HL-60 (cell line): ENCODE measurements at regions not wholly inside any gene's neighbourhood (a gene's known extent, or its start where the extent isn't known, plus 50 kb on each side); places are given as distances from the start of the nearest gene placed in this dataset.

Source experiments
- DNase-seq, 2 experiments: peaks; one replicate each; pipeline ENCODE4 v3.0.0-alpha.2; 2010 to 2020; ENCODE audit warnings: low read depth in 1 of 2, low spot score in 1 of 2
- H3K27ac ChIP-seq: fragments of 250-450 bp; sonication (Bioruptor Pico); replicated peaks from 2 replicates; pipeline ENCODE4 v1.5.1; 2020; ENCODE audit warnings: mild to moderate bottlenecking, moderate library complexity
- H3K27me3 ChIP-seq: fragments of 250-450 bp; sonication (Bioruptor Pico); 2 replicates; pipeline ENCODE4 v1.5.1; 2021; ENCODE audit warnings: mild to moderate bottlenecking, moderate library complexity; ENCODE audit not compliant: insufficient read depth, poor library complexity, severe bottlenecking
- H3K4me3 ChIP-seq: replicated peaks from 2 replicates; pipeline ENCODE4 v1.5.1; 2011; ENCODE audit warnings: mild to moderate bottlenecking, control low read depth, low read length; ENCODE audit not compliant: insufficient read depth
- GABPA ChIP-seq: IDR thresholded peaks from 2 replicates; pipeline ENCODE4 v1.6.1; 2012; ENCODE audit warnings: low read depth
- POLR2AphosphoS5 ChIP-seq: IDR thresholded peaks from 2 replicates; pipeline ENCODE4 v1.6.1; 2012; ENCODE audit warnings: low read depth
- SPI1 ChIP-seq: IDR thresholded peaks from 2 replicates; pipeline ENCODE4 v1.6.1; 2012; ENCODE audit warnings: low read depth, mild to moderate bottlenecking, borderline replicate concordance
- TF ChIP-seq, protein P1 (sequence below): IDR thresholded peaks from 2 replicates; pipeline ENCODE4 v1.6.1; 2012; ENCODE audit warnings: low read depth; ENCODE audit not compliant: insufficient replicate concordance
- TF ChIP-seq, protein P2 (sequence below): IDR thresholded peaks from one replicate; pipeline ENCODE4 v1.5.1; 2011; ENCODE audit warnings: low read length, control low read depth, inconsistent platforms; ENCODE audit not compliant: insufficient read depth

DNA sequence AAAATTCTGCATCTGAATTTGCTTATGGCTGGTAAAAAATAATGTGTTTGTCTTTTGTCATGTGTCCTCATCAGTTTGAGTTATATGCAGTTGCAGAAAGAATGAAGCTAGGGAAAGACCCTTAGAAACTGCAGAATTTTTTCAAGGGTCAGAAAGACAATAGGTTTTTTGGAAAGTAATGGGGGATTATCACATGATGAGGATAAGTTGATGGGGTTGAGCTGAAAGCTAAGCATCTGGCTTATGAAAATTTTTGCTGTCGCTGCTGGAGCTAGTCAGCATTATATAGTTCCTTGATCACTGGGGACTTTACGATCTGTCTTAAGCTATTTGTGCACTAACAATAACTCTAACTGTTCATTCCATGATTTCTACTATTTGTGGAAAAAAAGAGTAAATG lies 331.7 kb downstream of the PPARGC1A start:
- DNase-seq, result no peak
- Histone ChIP-seq H3K4me3 (no peak overlapping the region), H3K27me3 (no peaks in the 10 kb centered on the region), H3K27ac (no peak overlapping the region)
- TF ChIP-seq, protein P1, sequence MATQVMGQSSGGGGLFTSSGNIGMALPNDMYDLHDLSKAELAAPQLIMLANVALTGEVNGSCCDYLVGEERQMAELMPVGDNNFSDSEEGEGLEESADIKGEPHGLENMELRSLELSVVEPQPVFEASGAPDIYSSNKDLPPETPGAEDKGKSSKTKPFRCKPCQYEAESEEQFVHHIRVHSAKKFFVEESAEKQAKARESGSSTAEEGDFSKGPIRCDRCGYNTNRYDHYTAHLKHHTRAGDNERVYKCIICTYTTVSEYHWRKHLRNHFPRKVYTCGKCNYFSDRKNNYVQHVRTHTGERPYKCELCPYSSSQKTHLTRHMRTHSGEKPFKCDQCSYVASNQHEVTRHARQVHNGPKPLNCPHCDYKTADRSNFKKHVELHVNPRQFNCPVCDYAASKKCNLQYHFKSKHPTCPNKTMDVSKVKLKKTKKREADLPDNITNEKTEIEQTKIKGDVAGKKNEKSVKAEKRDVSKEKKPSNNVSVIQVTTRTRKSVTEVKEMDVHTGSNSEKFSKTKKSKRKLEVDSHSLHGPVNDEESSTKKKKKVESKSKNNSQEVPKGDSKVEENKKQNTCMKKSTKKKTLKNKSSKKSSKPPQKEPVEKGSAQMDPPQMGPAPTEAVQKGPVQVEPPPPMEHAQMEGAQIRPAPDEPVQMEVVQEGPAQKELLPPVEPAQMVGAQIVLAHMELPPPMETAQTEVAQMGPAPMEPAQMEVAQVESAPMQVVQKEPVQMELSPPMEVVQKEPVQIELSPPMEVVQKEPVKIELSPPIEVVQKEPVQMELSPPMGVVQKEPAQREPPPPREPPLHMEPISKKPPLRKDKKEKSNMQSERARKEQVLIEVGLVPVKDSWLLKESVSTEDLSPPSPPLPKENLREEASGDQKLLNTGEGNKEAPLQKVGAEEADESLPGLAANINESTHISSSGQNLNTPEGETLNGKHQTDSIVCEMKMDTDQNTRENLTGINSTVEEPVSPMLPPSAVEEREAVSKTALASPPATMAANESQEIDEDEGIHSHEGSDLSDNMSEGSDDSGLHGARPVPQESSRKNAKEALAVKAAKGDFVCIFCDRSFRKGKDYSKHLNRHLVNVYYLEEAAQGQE, result no peak

DNA sequence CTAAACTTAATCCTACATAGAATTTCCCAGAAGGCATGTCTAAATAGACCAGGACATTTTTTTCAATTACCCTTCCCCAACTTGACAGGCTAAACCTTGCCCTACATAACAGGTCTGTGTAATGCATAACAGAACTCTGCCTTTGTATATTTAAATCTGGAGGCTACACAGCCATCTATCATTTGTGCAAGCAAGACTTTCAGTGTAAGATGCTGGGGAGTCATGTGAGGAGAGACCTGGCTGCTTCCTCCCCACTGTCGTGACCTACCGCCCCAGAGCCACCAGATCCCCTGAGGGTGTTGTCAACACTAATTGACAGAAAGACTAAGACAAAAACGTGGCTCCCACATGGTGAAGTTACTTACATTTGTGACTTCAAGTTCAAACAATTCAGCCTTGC lies 342.2 kb downstream of the PPARGC1A start:
- Histone ChIP-seq H3K27ac (no peak overlapping the region), H3K27me3 (no peaks in the 10 kb centered on the region), H3K4me3 (no peak overlapping the region)
- no peak for DNase-seq
- TF ChIP-seq SPI1 (no peak), GABPA (no peak), POLR2AphosphoS5 (no peak)
- TF ChIP-seq, protein P1, result no peak
- TF ChIP-seq, protein P2, sequence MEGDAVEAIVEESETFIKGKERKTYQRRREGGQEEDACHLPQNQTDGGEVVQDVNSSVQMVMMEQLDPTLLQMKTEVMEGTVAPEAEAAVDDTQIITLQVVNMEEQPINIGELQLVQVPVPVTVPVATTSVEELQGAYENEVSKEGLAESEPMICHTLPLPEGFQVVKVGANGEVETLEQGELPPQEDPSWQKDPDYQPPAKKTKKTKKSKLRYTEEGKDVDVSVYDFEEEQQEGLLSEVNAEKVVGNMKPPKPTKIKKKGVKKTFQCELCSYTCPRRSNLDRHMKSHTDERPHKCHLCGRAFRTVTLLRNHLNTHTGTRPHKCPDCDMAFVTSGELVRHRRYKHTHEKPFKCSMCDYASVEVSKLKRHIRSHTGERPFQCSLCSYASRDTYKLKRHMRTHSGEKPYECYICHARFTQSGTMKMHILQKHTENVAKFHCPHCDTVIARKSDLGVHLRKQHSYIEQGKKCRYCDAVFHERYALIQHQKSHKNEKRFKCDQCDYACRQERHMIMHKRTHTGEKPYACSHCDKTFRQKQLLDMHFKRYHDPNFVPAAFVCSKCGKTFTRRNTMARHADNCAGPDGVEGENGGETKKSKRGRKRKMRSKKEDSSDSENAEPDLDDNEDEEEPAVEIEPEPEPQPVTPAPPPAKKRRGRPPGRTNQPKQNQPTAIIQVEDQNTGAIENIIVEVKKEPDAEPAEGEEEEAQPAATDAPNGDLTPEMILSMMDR, result no peak

DNA sequence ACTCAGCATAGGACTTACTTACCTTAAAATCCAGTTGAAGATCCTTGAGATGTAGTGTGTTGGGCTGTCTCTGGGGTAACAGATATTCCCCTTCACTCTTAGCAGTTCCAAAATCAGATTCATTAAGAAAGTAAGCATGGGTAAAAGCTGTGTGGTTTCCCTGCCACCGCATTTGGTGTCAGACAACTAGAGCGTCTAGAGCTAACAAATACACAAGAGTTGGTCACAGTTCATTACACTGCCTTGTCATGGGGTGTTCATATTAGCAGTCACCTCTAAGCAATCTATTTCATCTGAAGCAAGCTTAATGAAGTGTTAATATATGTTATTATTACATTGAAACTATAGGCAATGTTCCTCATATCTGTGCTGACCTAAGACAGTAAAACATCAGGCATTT lies 342.8 kb downstream of the PPARGC1A start:
- Histone ChIP-seq H3K27me3 (no peaks in the 10 kb centered on the region), H3K4me3 (no peak overlapping the region), H3K27ac (no peak overlapping the region)
- no peak for DNase-seq
- TF ChIP-seq, protein P1, result no peak
- TF ChIP-seq GABPA (no peak), SPI1 (no peak), POLR2AphosphoS5 (no peak)
- TF ChIP-seq, protein P2, result no peak
